HFF-Myc (cell line): ENCODE measurements at regions not wholly inside any gene's neighbourhood (a gene's known extent, or its start where the extent isn't known, plus 50 kb on each side); places are given as distances from the start of the nearest gene placed in this dataset.

ENCODE experiments used
- DNase-seq: peaks from one replicate; pipeline ENCODE4 v3.0.0-alpha.2; 2011; ENCODE audit warnings: low read depth; ENCODE audit errors: extremely low read depth
- H3K4me3 ChIP-seq: replicated peaks from 2 replicates; pipeline ENCODE4 v1.5.1; 2011; ENCODE audit warnings: low read depth, mild to moderate bottlenecking, control low read depth, low read length
- TF ChIP-seq, protein P1 (sequence below): IDR thresholded peaks from 2 replicates; pipeline ENCODE4 v1.5.1; 2012; ENCODE audit warnings: mild to moderate bottlenecking, low read depth, low read length, control low read depth; ENCODE audit errors: missing control alignments

DNA sequence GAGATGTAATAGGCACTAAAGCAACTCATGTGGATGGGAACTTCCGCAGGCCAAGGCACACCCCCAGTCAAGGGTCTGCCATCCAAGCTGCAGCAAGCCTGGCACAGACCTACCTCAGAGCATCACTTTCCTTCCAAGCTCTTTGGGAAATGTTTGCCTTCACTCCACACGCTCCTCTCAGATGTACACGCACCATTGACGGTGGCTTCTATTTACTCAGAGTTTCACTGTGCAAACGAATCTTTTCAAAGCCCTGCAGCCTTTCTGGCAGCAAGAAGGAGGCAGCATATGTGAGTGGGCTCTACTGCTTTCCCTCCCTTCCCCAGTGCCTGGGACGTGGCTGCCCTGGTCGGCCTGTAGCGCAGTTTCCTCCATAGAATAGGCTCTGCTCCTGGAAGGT is 60.9 kb upstream of the USP47 start:
- no peak overlapping the region for H3K4me3 ChIP-seq
- TF ChIP-seq, protein P1, sequence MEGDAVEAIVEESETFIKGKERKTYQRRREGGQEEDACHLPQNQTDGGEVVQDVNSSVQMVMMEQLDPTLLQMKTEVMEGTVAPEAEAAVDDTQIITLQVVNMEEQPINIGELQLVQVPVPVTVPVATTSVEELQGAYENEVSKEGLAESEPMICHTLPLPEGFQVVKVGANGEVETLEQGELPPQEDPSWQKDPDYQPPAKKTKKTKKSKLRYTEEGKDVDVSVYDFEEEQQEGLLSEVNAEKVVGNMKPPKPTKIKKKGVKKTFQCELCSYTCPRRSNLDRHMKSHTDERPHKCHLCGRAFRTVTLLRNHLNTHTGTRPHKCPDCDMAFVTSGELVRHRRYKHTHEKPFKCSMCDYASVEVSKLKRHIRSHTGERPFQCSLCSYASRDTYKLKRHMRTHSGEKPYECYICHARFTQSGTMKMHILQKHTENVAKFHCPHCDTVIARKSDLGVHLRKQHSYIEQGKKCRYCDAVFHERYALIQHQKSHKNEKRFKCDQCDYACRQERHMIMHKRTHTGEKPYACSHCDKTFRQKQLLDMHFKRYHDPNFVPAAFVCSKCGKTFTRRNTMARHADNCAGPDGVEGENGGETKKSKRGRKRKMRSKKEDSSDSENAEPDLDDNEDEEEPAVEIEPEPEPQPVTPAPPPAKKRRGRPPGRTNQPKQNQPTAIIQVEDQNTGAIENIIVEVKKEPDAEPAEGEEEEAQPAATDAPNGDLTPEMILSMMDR, result no peak
- no peak for DNase-seq

GRCh38 chr11:11779975-11780374 is 61.8 kb upstream of the USP47 start:
- DNase-seq, result no peak
- no peak overlapping the region for H3K4me3 ChIP-seq
- TF ChIP-seq, protein P1, result no peak

DNA sequence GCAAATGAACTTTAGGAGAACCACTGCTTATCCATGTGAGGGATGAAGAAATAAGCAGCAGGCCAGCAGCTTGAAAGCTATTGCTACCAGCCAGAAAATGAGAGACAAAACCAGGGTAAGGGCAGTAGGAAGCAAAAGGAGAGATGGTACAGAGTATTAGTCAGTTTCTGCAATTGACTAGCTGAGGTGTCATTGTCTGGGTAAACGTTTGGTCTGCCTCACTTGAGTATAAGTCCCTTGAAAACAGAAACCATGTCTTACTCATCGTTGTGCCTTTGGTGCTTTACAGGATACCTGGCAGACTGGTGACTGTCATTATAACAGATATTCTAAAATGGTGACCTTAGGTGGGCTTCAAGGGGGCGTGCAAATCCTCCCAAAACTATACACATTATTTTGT is 63.9 kb upstream of the USP47 start:
- TF ChIP-seq, protein P1, result no peak
- no peak overlapping the region for H3K4me3 ChIP-seq
- no peak for DNase-seq

- no peak overlapping the region for H3K4me3 ChIP-seq
- DNase-seq, result no peak
- TF ChIP-seq, protein P1, result no peak
These were observed 65.1 kb upstream of the USP47 start for GRCh38 chr11:11776714-11777113.

DNA sequence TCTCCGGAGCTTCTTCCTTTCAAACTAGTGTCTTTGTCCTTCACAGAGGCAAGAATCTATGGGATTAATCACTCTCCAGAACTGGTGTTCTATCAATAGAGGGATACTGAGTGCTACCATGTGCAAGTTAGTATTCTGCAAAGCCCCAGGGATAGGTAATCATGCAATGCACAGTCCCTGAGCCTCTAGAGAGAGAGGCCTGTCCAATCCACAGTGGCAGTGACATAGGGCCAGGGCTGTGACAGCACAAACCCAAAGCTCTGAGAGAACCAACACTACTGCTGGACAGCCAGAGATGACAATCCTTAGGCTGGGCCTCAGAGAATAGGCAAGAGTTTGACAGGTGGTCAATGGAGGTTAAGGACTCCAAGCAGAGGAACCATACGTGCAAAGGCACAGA is 66.8 kb upstream of the USP47 start:
- no peak overlapping the region for H3K4me3 ChIP-seq
- no peak for DNase-seq
- TF ChIP-seq, protein P1, result no peak

DNA sequence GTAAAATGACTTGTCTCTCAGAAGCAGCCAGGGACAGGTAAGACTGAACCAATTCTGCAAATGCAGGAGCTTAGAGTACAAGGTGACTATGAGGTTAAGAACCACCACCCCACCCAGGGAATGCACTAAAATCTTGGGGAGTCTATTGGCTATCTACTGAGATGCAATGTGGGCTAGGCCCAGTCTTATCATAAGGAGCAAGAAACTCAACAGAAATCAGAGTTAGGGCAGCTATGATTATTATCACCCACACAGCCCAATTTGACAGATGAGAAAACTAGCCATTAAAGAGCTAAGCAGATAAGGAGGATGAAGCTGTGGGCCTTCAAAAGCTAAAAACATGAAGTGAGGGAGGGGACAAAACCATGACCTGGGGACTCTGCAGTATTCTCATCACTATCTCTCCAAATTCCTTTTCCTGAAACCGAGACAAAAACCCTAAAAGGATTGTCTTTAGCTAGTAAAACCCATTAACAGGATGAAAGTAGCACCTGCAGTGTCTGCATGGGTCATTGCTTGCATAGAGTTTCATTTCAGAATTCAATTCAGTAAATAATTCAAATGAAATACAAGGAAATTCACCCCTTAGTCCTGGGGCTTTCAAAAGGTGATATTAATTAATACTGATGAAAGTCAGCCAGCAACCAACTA is 68.8 kb upstream of the USP47 start:
- TF ChIP-seq, protein P1, result no peak
- DNase-seq, result no peak
- no peak overlapping the region for H3K4me3 ChIP-seq

- H3K4me3 ChIP-seq, result no peak overlapping the region
- TF ChIP-seq, protein P1, result no peak
- DNase-seq, result no peak
These were observed 70.8 kb upstream of the USP47 start for GRCh38 chr11:11770921-11771486.
